Activated CD4-positive, alpha-beta T cell treated with anti-CD3 and anti-CD28 coated beads for 4 hours (primary cell): ENCODE measurements at regions not wholly inside any gene's neighbourhood (a gene's known extent, or its start where the extent isn't known, plus 50 kb on each side); places are given as distances from the start of the nearest gene placed in this dataset.

Experiments
- DNase-seq, 2 donors: peaks; one replicate each; pipeline ENCODE4 v3.0.0-alpha.2; 2020

GRCh38 chr19:16000024-16000663 is 51.3 kb downstream of the OR10H4 start:
- DNase-seq = no peak

GRCh38 chr19:16001481-16002312 is 52.9 kb downstream of the OR10H4 start:
- peak; percentile 27 to 36 for DNase-seq

- no peak for DNase-seq
Measured at GRCh38 chr19:16002406-16003384, 53.9 kb downstream of the OR10H4 start.

- no peak for DNase-seq
Measured at GRCh38 chr19:16003391-16003790, 54.6 kb downstream of the OR10H4 start.

- no peak for DNase-seq
Measured at GRCh38 chr19:16005925-16006324, 57.1 kb downstream of the OR10H4 start.

GRCh38 chr19:16012552-16012951 is 63.7 kb upstream of the TPM4 start:
- DNase-seq = no peak

- DNase-seq = no peak
Measured at GRCh38 chr19:16013181-16013850, 63.0 kb upstream of the TPM4 start.

- no peak for DNase-seq
Measured at GRCh38 chr19:16013851-16014840, 62.1 kb upstream of the TPM4 start.

- DNase-seq = no peak
Measured at GRCh38 chr19:16014923-16015804, 61.1 kb upstream of the TPM4 start.

GRCh38 chr19:16015805-16016173 is 60.5 kb upstream of the TPM4 start:
- DNase-seq = no peak

GRCh38 chr19:16016226-16017137 is 59.8 kb upstream of the TPM4 start:
- DNase-seq = no peak

- DNase-seq = no peak
Measured at GRCh38 chr19:16017138-16017490, 59.2 kb upstream of the TPM4 start.

GRCh38 chr19:16018106-16018755 is 58.1 kb upstream of the TPM4 start:
- DNase-seq = no peak

- no peak for DNase-seq
Measured at GRCh38 chr19:16018801-16019551, 57.3 kb upstream of the TPM4 start.

- DNase-seq = no peak
Measured at GRCh38 chr19:16019691-16020448, 56.4 kb upstream of the TPM4 start.

GRCh38 chr19:16021796-16022195 is 54.5 kb upstream of the TPM4 start:
- no peak for DNase-seq

GRCh38 chr19:16022251-16022650 is 54.0 kb upstream of the TPM4 start:
- DNase-seq = no peak
